VCaP (cell line): ENCODE measurements at regions not wholly inside any gene's neighbourhood (a gene's known extent, or its start where the extent isn't known, plus 50 kb on each side); places are given as distances from the start of the nearest gene placed in this dataset.

Source experiments
- H3K27ac ChIP-seq: fragments of 450-650 bp; 2 replicates; pipeline ENCODE4 v1.5.1; 2017
- TF ChIP-seq, protein P1 (sequence below): fragments of 450-650 bp; conservative IDR thresholded peaks from 2 replicates; pipeline ENCODE4 v1.5.1; 2017; ENCODE audit warnings: mild to moderate bottlenecking, moderate library complexity

DNA sequence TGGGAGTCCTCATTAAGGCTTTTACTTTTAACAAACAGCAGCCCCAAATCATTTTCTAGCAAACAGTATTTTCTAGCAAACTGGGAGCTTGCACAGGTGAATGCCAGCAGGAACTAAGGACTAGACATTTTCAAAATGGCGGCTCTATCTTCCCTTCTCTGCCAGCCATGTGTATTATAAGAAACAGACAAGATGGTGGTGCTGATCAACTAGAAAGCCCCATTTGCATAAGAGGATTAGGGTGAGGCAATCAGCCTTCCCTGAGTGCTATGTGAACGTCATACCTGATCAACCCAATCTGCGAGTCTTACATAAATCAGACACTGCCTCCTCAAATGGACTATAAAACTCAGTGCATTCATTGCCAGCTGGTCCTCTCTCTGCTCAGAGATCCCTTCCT is 479.6 kb downstream of the IPMK start:
- TF ChIP-seq, protein P1, sequence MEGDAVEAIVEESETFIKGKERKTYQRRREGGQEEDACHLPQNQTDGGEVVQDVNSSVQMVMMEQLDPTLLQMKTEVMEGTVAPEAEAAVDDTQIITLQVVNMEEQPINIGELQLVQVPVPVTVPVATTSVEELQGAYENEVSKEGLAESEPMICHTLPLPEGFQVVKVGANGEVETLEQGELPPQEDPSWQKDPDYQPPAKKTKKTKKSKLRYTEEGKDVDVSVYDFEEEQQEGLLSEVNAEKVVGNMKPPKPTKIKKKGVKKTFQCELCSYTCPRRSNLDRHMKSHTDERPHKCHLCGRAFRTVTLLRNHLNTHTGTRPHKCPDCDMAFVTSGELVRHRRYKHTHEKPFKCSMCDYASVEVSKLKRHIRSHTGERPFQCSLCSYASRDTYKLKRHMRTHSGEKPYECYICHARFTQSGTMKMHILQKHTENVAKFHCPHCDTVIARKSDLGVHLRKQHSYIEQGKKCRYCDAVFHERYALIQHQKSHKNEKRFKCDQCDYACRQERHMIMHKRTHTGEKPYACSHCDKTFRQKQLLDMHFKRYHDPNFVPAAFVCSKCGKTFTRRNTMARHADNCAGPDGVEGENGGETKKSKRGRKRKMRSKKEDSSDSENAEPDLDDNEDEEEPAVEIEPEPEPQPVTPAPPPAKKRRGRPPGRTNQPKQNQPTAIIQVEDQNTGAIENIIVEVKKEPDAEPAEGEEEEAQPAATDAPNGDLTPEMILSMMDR = no peak
- H3K27ac ChIP-seq = no peak overlapping the region

DNA sequence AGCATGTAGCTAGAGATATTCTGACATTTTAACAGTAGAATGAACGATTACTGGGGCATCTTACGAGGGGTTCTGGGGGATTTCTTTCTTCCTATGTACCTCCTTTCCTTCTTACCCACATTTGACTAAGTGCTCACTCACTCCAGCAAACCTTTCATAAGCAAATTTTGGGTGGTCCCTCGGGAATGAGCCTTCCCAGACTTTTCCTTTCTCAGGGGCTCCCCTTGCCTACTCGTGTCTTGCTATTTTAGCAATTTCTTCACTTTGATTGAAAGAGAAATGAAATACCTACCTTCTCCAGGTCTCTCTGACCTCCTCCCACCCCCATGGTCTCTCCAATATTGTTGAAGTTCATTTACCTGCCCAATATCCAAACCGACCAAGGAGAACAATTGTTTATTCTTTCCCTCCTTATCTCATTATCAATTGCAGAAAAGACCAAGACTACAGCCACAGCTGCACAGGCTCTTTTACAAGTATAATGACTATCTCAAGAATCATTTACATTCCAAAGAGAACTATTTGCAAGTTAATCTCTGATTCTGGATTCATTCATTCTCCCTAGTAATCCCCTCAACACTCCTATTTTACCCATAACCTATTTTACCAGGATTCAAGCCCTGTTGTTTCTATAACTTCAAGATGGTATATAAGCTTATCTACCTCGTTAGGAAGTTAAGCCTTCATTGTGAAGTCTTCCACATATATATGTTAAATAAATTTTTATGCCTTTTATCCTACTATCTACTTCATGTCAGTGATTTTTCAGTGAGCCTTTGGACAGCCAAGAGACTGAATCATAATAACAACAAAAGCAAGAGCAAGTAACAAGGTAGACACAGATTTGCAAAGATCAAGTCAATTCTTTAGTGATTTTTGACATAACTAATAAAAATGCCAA is 480.6 kb downstream of the IPMK start:
- H3K27ac ChIP-seq = no peak overlapping the region
- TF ChIP-seq, protein P1 = no peak

DNA sequence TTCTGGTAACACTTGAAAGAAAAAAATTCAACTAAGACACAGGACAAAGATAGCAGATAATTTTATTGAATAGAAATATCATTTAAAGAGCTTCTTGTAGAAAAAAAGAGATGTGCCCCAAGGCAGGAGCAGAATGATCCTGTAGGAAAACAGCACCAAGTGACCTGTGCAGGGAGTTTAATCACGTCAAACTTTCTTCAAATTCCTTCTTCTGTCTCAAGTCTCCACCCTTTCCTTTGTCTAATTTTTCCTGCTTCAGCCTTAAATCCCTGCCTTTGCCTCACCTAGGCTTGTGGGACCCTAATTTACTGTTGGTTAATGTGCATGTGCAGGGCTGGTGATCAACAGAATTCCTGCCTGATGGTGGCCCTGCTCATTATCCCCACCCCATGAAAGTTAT is 481.4 kb downstream of the IPMK start:
- TF ChIP-seq, protein P1 = no peak
- no peak overlapping the region for H3K27ac ChIP-seq

DNA sequence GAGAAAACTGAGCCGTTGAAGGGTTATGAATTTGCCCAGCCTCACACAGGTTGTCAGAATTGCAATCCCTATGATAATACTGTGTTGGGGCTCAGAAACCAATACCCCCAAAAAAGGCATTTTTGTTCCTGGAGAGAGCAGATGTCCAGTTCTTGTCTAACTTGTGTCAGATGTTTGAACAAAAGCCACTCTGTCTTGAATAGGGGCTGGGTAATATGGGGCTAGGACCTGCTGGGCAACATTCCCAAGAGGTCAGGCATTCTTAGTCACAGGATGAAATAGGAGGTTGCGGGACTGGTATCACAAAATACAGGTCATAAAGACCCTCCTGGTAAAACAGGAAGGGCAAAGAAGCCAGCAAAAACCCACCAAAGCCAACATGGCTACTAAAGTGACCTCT is 482.1 kb downstream of the IPMK start:
- no peak overlapping the region for H3K27ac ChIP-seq

DNA sequence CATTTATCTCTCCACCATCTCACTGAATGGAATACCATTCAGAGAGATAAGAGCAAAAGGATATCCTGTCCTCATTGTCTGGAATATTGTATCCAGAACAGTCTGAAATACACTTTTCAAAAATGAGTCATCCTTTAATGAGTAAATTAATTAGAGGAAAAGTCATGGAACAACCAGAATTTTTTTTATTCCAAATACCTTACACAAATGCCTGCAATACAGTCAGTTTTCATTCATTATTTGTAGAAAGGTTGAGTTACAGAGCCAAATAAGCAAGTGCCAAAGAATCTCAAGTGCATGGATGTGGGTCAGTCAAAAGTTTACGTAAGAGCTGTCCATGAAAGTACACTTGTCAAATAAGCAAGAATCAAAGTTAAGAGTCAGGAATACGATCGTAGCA is 482.6 kb downstream of the IPMK start:
- TF ChIP-seq, protein P1 = no peak
- H3K27ac ChIP-seq = no peak overlapping the region

More for the DNA sequence above, 482.1 kb downstream of the IPMK start:
- TF ChIP-seq, protein P1 = no peak

DNA sequence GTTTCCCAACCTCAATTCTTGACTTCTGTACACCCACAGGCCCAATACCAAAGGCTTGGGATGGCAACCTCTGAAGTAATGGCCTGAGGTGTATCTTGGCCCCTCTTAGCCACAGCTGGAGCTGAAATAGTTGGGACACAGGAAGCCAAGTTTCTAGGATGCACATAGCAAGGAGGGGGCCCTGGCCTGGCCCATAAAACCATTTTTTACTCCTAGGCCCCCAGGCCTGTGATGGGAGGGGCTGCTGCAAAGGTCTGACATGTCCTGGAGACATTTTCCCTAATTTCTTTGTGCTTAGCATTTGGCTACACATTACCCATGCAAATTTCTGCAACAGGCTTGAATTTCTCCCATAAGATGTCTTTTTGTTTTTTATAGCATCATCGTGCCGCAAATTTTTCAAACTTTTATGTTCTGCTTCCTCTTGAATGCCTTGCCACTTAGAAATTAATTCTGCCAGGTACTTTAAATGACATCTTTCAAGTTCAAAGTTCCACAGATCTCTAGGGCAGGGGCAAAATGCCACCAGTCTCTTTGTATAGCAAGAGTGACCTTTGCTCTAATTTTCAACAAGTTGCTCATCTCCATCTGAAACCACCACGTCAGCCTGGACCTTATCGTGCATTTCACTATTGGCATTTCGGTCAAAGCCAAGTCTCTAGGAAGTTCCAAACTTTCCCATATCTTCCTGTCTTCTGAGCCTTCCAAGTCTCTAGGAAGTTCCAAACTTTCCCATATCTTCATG is 490.8 kb downstream of the IPMK start:
- TF ChIP-seq, protein P1 = no peak
- H3K27ac ChIP-seq = no peak overlapping the region

DNA sequence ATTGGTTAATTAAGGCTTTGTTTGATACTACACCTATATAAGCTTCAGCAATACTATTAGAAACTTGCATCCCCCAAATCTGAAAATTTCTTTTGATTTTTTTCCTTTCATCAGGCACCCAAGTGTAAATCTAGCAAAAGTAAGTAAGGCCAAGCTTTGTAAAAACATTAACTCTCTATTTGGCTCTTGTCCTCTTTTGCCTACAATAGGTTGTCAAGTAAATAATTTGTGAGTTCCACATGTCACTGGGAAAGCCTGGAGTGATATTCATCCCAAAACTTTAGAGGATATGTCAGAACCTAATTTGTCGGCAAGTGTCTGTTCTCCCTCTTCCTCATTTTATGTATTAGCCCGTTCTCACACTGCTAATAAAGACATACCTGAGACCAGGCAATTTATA is 492.4 kb downstream of the IPMK start:
- TF ChIP-seq, protein P1 = no peak
- no peak overlapping the region for H3K27ac ChIP-seq
